ENCODE measurements at regions not wholly inside any gene's neighbourhood (a gene's known extent, or its start where the extent isn't known, plus 50 kb on each side); places are given as distances from the start of the nearest gene placed in this dataset.

DNA sequence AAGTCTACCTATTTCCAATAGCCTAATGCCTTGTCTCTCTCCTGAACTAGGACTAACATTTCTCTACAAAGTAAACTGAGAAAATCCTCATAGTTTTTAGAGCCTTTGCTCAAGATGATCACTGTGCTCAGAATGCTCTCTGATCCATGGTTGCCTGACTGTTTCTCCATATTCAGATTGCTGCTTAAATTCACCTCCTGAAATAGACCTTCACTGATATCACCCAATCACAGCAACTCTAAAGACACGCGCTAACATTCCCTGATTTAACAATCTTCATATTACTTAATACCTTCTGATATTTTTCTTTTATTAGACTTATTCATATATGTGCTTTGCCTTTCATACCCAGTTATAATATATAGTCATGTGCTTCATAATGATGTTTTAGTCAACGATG lies 148.9 kb upstream of the SP4 start:
- Histone ChIP-seq H3K36me3 (ENCODE audit: insufficient read depth, low read length) (no peaks in the 10 kb centered on the region), H4K20me1 (ENCODE audit: insufficient read depth, low read length, poor library complexity, severe bottlenecking) (no peaks in the 10 kb centered on the region), H2AFZ (ENCODE audit: low read length) (no peak overlapping the region), H3K79me2 (ENCODE audit: insufficient read depth, low read length) (no peaks in the 10 kb centered on the region), H3K9me3 (ENCODE audit: insufficient read depth, low read depth, low read length) (no peaks in the 10 kb centered on the region), H3K27me3 (ENCODE audit: insufficient read depth, low read length, poor library complexity, severe bottlenecking) (no peaks in the 10 kb centered on the region), H3F3A (ENCODE audit: low read depth) (no peaks in the 10 kb centered on the region), H3K9me2 (replicated peaks; ENCODE audit: low read depth, low read length) (no peaks in the 10 kb centered on the region), H3K4me3 (ENCODE audit: low read length, poor library complexity, severe bottlenecking) (no peak overlapping the region), H3K9ac (ENCODE audit: low read depth, low read length, poor library complexity, severe bottlenecking) (no peak overlapping the region), H3K4me2 (ENCODE audit: low read depth, low read length, poor library complexity, severe bottlenecking) (no peak overlapping the region), H3K4me1 (ENCODE audit: insufficient read depth, low read length, poor library complexity, severe bottlenecking) (no peaks in the 10 kb centered on the region)
- TF ChIP-seq EZH2phosphoT487 (IDR thresholded peaks at IDR 0.05; ENCODE audit: borderline replicate concordance): no peak
- TF ChIP-seq, protein P1, sequence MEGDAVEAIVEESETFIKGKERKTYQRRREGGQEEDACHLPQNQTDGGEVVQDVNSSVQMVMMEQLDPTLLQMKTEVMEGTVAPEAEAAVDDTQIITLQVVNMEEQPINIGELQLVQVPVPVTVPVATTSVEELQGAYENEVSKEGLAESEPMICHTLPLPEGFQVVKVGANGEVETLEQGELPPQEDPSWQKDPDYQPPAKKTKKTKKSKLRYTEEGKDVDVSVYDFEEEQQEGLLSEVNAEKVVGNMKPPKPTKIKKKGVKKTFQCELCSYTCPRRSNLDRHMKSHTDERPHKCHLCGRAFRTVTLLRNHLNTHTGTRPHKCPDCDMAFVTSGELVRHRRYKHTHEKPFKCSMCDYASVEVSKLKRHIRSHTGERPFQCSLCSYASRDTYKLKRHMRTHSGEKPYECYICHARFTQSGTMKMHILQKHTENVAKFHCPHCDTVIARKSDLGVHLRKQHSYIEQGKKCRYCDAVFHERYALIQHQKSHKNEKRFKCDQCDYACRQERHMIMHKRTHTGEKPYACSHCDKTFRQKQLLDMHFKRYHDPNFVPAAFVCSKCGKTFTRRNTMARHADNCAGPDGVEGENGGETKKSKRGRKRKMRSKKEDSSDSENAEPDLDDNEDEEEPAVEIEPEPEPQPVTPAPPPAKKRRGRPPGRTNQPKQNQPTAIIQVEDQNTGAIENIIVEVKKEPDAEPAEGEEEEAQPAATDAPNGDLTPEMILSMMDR (conservative IDR thresholded peaks at IDR 0.05; ENCODE audit: low read length): no peak

DNA sequence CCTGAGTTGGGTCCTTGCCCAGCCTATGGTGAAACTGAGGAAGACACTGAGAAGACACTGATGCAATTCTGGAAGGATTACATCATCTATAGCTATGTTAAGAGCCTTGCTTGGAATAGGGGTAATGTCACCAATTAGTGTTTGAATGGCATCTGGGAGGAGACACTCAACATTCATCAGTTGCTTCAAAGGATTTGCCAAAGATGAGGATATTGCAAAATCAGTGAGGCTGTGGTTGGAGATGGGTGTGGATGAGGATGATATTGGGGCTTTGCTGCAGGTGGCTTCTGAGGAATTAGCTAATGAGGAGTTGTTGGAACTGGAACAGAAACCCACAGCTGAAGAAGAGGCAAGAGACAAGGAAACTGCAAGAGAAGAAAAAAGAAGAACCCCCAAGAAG lies 146.7 kb upstream of the SP4 start:
- no peaks in the 10 kb centered on the region for H3K9me2 ChIP-seq (replicated peaks; ENCODE audit: low read depth, low read length)
- no peaks in the 10 kb centered on the region for H3K79me2 ChIP-seq (ENCODE audit: insufficient read depth, low read length)
- no peaks in the 10 kb centered on the region for H3K4me1 ChIP-seq (ENCODE audit: insufficient read depth, low read length, poor library complexity, severe bottlenecking)
- no peaks in the 10 kb centered on the region for H3K36me3 ChIP-seq (ENCODE audit: insufficient read depth, low read length)
- no peak overlapping the region for H3K4me2 ChIP-seq (ENCODE audit: low read depth, low read length, poor library complexity, severe bottlenecking)
- no peaks in the 10 kb centered on the region for H3K9me3 ChIP-seq (ENCODE audit: insufficient read depth, low read depth, low read length)
- TF ChIP-seq, protein P1 (conservative IDR thresholded peaks at IDR 0.05; ENCODE audit: low read length): no peak
- no peak for TF ChIP-seq EZH2phosphoT487 (IDR thresholded peaks at IDR 0.05; ENCODE audit: borderline replicate concordance)
- H3K27me3 ChIP-seq (ENCODE audit: insufficient read depth, low read length, poor library complexity, severe bottlenecking): no peaks in the 10 kb centered on the region
- H2AFZ ChIP-seq (ENCODE audit: low read length): peak overlapping the region; percentile 24; the same call in 1 of the 2 replicates
- H4K20me1 ChIP-seq (ENCODE audit: insufficient read depth, low read length, poor library complexity, severe bottlenecking): no peaks in the 10 kb centered on the region
- H3K9ac ChIP-seq (ENCODE audit: low read depth, low read length, poor library complexity, severe bottlenecking): no peak overlapping the region
- no peak overlapping the region for H3K4me3 ChIP-seq (ENCODE audit: low read length, poor library complexity, severe bottlenecking)
- no peaks in the 10 kb centered on the region for H3F3A ChIP-seq (ENCODE audit: low read depth)

DNA sequence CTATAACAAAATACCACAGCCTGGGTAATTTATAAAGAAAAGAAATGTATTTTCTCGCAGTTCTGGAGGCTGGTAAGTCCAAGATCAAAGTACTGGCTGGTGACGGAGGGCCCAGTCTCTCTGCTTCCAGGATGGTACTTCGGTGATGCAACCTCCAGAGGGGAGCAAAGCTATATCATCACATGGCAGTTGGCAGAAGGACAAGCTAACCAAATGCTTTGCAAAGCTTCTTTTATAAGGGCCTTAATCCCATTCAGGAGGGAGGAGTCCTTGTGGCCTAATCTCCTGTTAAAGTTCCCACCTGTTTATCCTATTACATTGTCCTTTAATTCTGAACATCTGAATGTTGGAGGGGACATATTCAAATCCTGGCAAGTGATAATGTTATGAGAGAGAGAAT lies 134.1 kb upstream of the SP4 start:
- Histone ChIP-seq H3F3A (ENCODE audit: low read depth) (no peaks in the 10 kb centered on the region), H3K9me2 (replicated peaks; ENCODE audit: low read depth, low read length) (no peaks in the 10 kb centered on the region), H3K36me3 (ENCODE audit: insufficient read depth, low read length) (no peaks in the 10 kb centered on the region), H3K9ac (ENCODE audit: low read depth, low read length, poor library complexity, severe bottlenecking) (no peak overlapping the region), H3K4me3 (ENCODE audit: low read length, poor library complexity, severe bottlenecking) (no peak overlapping the region), H3K4me2 (ENCODE audit: low read depth, low read length, poor library complexity, severe bottlenecking) (no peak overlapping the region), H4K20me1 (ENCODE audit: insufficient read depth, low read length, poor library complexity, severe bottlenecking) (no peaks in the 10 kb centered on the region), H3K9me3 (ENCODE audit: insufficient read depth, low read depth, low read length) (no peaks in the 10 kb centered on the region), H3K79me2 (ENCODE audit: insufficient read depth, low read length) (no peaks in the 10 kb centered on the region), H3K27me3 (ENCODE audit: insufficient read depth, low read length, poor library complexity, severe bottlenecking) (no peaks in the 10 kb centered on the region), H2AFZ (ENCODE audit: low read length) (no peak overlapping the region), H3K4me1 (ENCODE audit: insufficient read depth, low read length, poor library complexity, severe bottlenecking) (no peaks in the 10 kb centered on the region)
- TF ChIP-seq EZH2phosphoT487 (IDR thresholded peaks at IDR 0.05; ENCODE audit: borderline replicate concordance): no peak
- TF ChIP-seq, protein P1 (conservative IDR thresholded peaks at IDR 0.05; ENCODE audit: low read length): no peak
